Right renal pelvis (tissue), 4 donors: ENCODE measurements at regions not wholly inside any gene's neighbourhood (a gene's known extent, or its start where the extent isn't known, plus 50 kb on each side); places are given as distances from the start of the nearest gene placed in this dataset.
"Not testable (repeated sequence)": the region's sequence is repeated elsewhere in the genome, so short reads cannot be mapped to it uniquely, and the experiment has no call there.

Experiments
- DNase-seq, 4 donors: peaks; one replicate each; pipeline ENCODE4 v3.0.0-alpha.2; 2013; ENCODE audit warnings: low read depth in 4 of 4, low spot score in 3 of 4, missing footprints in 1 of 4

GRCh38 chr2:125324273-125324672 lies 1299.2 kb downstream of the CNTNAP5 start:
- no peak for DNase-seq

- no peak for DNase-seq
Measured at GRCh38 chr2:125330133-125330532, 1305.0 kb downstream of the CNTNAP5 start.

GRCh38 chr2:125341353-125341752 lies 1314.6 kb upstream of the GYPC start:
- DNase-seq: no peak

- DNase-seq: not testable (repeated sequence)
Measured at GRCh38 chr2:125353542-125353941, 1302.4 kb upstream of the GYPC start.

GRCh38 chr2:125364192-125364983 lies 1291.6 kb upstream of the GYPC start:
- DNase-seq: no peak

GRCh38 chr2:125364984-125365265 lies 1291.0 kb upstream of the GYPC start:
- DNase-seq: no peak

- DNase-seq: no peak
Measured at GRCh38 chr2:125371867-125372266, 1284.1 kb upstream of the GYPC start.

- DNase-seq: no peak
Measured at GRCh38 chr2:125373293-125373692, 1282.7 kb upstream of the GYPC start.

- DNase-seq: no peak
Measured at GRCh38 chr2:125386074-125386473, 1269.9 kb upstream of the GYPC start.

GRCh38 chr2:125397535-125398251 lies 1258.3 kb upstream of the GYPC start:
- DNase-seq: no peak

GRCh38 chr2:125398738-125399524 lies 1257.0 kb upstream of the GYPC start:
- DNase-seq: no peak

GRCh38 chr2:125405816-125406215 lies 1250.1 kb upstream of the GYPC start:
- no peak for DNase-seq

- no peak for DNase-seq
Measured at GRCh38 chr2:125408874-125409538, 1247.0 kb upstream of the GYPC start.

- DNase-seq: no peak
Measured at GRCh38 chr2:125418483-125418882, 1237.5 kb upstream of the GYPC start.

GRCh38 chr2:125422198-125422770 lies 1233.7 kb upstream of the GYPC start:
- not testable (repeated sequence) for DNase-seq

- DNase-seq: no peak
Measured at GRCh38 chr2:125424266-125424785, 1231.6 kb upstream of the GYPC start.

GRCh38 chr2:125427721-125428315 lies 1228.1 kb upstream of the GYPC start:
- no peak for DNase-seq

GRCh38 chr2:125444106-125444505 lies 1211.9 kb upstream of the GYPC start:
- no peak for DNase-seq

- DNase-seq: no peak
Measured at GRCh38 chr2:125445495-125445894, 1210.5 kb upstream of the GYPC start.

GRCh38 chr2:125450092-125450491 lies 1205.9 kb upstream of the GYPC start:
- DNase-seq: no peak
